Gastroesophageal sphincter (tissue), 4 donors: ENCODE measurements at regions not wholly inside any gene's neighbourhood (a gene's known extent, or its start where the extent isn't known, plus 50 kb on each side); places are given as distances from the start of the nearest gene placed in this dataset.

Source experiments
- ATAC-seq: fragments of 150-250 bp; one replicate; pipeline ENCODE4 v1.9.1; 2016; ENCODE audit warnings: mild to moderate bottlenecking, moderate library complexity
- H3K27ac ChIP-seq, 4 donors: fragments of 200-600 bp; sonication (generic) in 3 of 4; 1 replicate in 3 of 4; 2 replicates in 1 of 4; pipeline ENCODE4 v1.5.1; 2016 to 2019
- H3K27me3 ChIP-seq: fragments of 200-600 bp; sonication (generic); one replicate; pipeline ENCODE4 v1.5.1; 2019
- H3K36me3 ChIP-seq, 2 donors: fragments of 200-600 bp; sonication (generic); one replicate each; pipeline ENCODE4 v1.5.1; 2019; ENCODE audit warnings: control low read depth in 1 of 2
- H3K4me1 ChIP-seq, 3 donors: fragments of 200-600 bp; sonication (generic); 1 replicate in 2 of 3; 2 replicates in 1 of 3; pipeline ENCODE4 v1.5.1; 2016 to 2019; ENCODE audit warnings: control low read depth in 2 of 3
- H3K4me3 ChIP-seq, 2 donors: fragments of 200-600 bp; sonication (generic); one replicate each; pipeline ENCODE4 v1.5.1; 2019; ENCODE audit warnings: mild to moderate bottlenecking in 1 of 2, moderate library complexity in 1 of 2
- H3K9me3 ChIP-seq, 3 donors: fragments of 200-600 bp; sonication (generic); one replicate each; pipeline ENCODE4 v1.5.1; 2017 to 2019; ENCODE audit warnings: control low read depth in 2 of 3
- CTCF ChIP-seq, 4 experiments: fragments of 200-600 bp in 2 of 4; fragments of 450-650 bp in 2 of 4; sonication (generic) in 1 of 4; IDR thresholded peaks; one replicate each; pipeline ENCODE4 v1.5.1; 2017 to 2019; ENCODE audit warnings: antibody characterized with exemption in 4 of 4, mild to moderate bottlenecking in 2 of 4, moderate library complexity in 2 of 4
- EP300 ChIP-seq: sonication (generic); formaldehyde crosslinking; IDR thresholded peaks from one replicate; pipeline ENCODE4 v1.6.1; 2017; ENCODE audit warnings: antibody characterized with exemption, mild to moderate bottlenecking
- POLR2A ChIP-seq, 2 donors: fragments of 450-650 bp; IDR thresholded peaks; one replicate each; pipeline ENCODE4 v1.6.1; 2017; ENCODE audit warnings: antibody characterized with exemption in 2 of 2, mild to moderate bottlenecking in 2 of 2, moderate library complexity in 1 of 2
- POLR2AphosphoS5 ChIP-seq: sonication (generic); formaldehyde crosslinking; IDR thresholded peaks from one replicate; pipeline ENCODE4 v1.6.1; 2017; ENCODE audit warnings: antibody characterized with exemption
- WGBS, 2 donors: methylation state at CpG; one replicate each; pipeline ENCODE4 v1.1.5; 2018; ENCODE audit warnings: low coverage in 1 of 2; 5-methylcytosine and 5-hydroxymethylcytosine counted together

- Histone ChIP-seq H3K27ac (no peak overlapping the region), H3K4me1 (no peaks in the 10 kb centered on the region), H3K36me3 (no peaks in the 10 kb centered on the region), H3K27me3 (no peaks in the 10 kb centered on the region), H3K9me3 (no peaks in the 10 kb centered on the region), H3K4me3 (no peak overlapping the region)
- no peak for TF ChIP-seq CTCF (IDR thresholded peaks at IDR 0.05)
- TF ChIP-seq EP300, result no peak
- no peak for TF ChIP-seq POLR2AphosphoS5
- TF ChIP-seq POLR2A (IDR thresholded peaks at IDR 0.05), result no peak
- no peak for ATAC-seq
- 78 to 96% methylated on average over 4 to 5 of the region's 5 CpGs for WGBS, 2 donors
These were observed 1211.5 kb upstream of the CDH9 start for GRCh38 chr5:28249771-28250415.

GRCh38 chr5:28234356-28234968 lies 1196.1 kb upstream of the CDH9 start:
- no peaks in the 10 kb centered on the region for H3K27me3 ChIP-seq
- no peaks in the 10 kb centered on the region for H3K36me3 ChIP-seq
- no peak overlapping the region for H3K27ac ChIP-seq
- H3K9me3 ChIP-seq, result no peaks in the 10 kb centered on the region
- H3K4me3 ChIP-seq, result no peak overlapping the region
- WGBS, 2 donors, result 57 to 83% methylated on average over 1 of the region's 1 CpG
- no peak for ATAC-seq
- no peaks in the 10 kb centered on the region for H3K4me1 ChIP-seq
- TF ChIP-seq CTCF (IDR thresholded peaks at IDR 0.05) (no peak), EP300 (no peak), POLR2A (IDR thresholded peaks at IDR 0.05) (no peak), POLR2AphosphoS5 (no peak)

- Histone ChIP-seq H3K27ac (no peak overlapping the region), H3K9me3 (no peaks in the 10 kb centered on the region), H3K4me3 (no peak overlapping the region), H3K36me3 (no peaks in the 10 kb centered on the region), H3K27me3 (no peaks in the 10 kb centered on the region), H3K4me1 (no peaks in the 10 kb centered on the region)
- ATAC-seq, result no peak
- WGBS, 2 donors, result 82 to 88% methylated on average over 3 of the region's 3 CpGs
- TF ChIP-seq EP300 (no peak), POLR2AphosphoS5 (no peak), POLR2A (IDR thresholded peaks at IDR 0.05) (no peak), CTCF (IDR thresholded peaks at IDR 0.05) (no peak)
These were observed 1188.0 kb upstream of the CDH9 start for GRCh38 chr5:28226407-28226806.

- TF ChIP-seq POLR2AphosphoS5 (no peak), CTCF (IDR thresholded peaks at IDR 0.05) (no peak), POLR2A (IDR thresholded peaks at IDR 0.05) (no peak), EP300 (no peak)
- no peak for ATAC-seq
- Histone ChIP-seq H3K4me1 (no peaks in the 10 kb centered on the region), H3K4me3 (no peak overlapping the region), H3K36me3 (no peaks in the 10 kb centered on the region), H3K9me3 (peaks cover 0 to 4% (median 0%) of the 10 kb centered on the region in 3 donors), H3K27ac (no peak overlapping the region), H3K27me3 (no peaks in the 10 kb centered on the region)
These were observed 1181.2 kb upstream of the CDH9 start for GRCh38 chr5:28219539-28219938.

GRCh38 chr5:28217695-28218094 lies 1179.3 kb upstream of the CDH9 start:
- Histone ChIP-seq H3K27ac (no peak overlapping the region), H3K4me3 (no peak overlapping the region), H3K27me3 (no peaks in the 10 kb centered on the region), H3K36me3 (no peaks in the 10 kb centered on the region), H3K4me1 (no peaks in the 10 kb centered on the region), H3K9me3 (peaks cover 0 to 4% (median 0%) of the 10 kb centered on the region in 3 donors)
- ATAC-seq, result no peak
- no peak for TF ChIP-seq CTCF (IDR thresholded peaks at IDR 0.05)
- TF ChIP-seq EP300, result no peak
- TF ChIP-seq POLR2AphosphoS5, result no peak
- 91 to 92% methylated on average over 2 of the region's 3 CpGs for WGBS, 2 donors
